Iris pigment epithelial cell (primary cell): ENCODE measurements at regions not wholly inside any gene's neighbourhood (a gene's known extent, or its start where the extent isn't known, plus 50 kb on each side); places are given as distances from the start of the nearest gene placed in this dataset.

Experiments used
- DNase-seq: peaks from one replicate; pipeline ENCODE4 v3.0.0-alpha.2; 2011; ENCODE audit warnings: low read depth

DNA sequence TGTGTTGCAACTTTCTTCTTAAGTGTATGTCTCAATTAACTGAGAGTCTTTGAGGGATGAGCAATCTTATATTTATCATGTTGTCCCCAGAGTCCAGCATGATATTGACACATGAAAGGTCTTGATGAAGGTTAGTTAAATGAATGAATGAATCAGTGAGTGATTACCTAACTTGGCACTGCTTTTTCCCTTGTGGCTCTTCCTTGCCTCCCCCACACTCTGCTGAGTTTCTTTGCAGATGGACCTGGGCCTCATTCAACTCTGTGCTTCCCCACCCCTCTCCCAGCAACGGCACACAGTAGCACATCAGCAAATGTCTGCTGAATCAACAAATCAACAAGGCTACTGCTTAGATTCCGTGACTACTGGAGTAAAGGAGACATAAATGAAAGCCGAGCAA lies 235.1 kb upstream of the CXCL12 start:
- peak; percentile 32 for DNase-seq

DNA sequence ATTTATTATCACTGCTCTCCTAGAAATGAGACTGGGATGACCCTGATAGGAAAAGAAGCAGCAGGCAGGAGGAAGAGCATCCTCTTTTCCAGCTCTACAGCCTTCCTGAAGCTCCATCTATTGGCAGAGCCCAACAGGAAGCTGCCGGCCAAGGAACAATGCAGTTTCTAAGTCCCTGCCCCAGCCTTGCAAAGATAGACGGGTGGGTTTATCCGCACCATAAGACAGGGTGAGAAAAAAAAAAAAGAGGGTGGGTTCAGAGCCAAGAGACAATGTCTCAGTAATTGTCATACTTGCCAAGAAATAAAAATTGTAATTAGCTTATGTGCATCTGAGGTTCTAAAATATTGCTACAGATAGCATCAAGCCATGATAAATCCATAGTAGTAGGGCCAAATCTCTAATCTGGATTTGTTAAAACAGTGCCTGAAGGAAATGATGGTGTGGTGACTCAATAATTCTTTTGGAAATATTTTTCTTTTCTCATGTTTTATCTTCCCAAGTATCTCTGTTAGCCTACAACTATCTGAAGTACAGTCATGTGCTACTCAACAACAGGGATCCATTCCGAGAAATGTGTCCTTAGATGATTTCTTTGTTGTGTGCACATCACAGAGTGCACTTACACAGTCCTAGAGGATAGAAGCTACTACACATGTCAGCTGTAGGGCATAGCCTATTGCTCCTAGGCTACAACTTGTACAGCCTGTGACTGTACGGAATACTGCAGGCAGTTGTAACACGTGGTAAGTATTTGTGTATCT lies 242.9 kb upstream of the CXCL12 start:
- peak; percentile 46 for DNase-seq

DNA sequence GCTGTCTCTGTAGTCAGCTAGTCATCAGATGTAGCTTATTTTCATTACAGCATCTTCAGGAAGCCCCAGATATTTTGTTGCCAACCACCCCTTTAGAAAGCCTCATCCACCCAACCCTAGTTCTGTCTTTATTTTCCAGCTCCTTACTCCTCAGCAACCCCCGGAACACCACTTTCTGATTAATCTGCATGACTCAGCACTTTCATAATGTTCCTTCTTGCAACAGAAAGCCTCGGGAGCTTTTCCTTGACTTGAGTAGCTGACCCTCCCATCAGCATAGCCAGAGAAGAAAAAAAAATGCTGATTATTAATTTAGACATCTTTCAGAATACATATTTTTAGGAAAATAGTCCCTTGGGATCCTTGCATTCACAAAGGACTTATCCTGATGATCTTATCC lies 244.0 kb upstream of the CXCL12 start:
- DNase-seq: peak; percentile 91

DNA sequence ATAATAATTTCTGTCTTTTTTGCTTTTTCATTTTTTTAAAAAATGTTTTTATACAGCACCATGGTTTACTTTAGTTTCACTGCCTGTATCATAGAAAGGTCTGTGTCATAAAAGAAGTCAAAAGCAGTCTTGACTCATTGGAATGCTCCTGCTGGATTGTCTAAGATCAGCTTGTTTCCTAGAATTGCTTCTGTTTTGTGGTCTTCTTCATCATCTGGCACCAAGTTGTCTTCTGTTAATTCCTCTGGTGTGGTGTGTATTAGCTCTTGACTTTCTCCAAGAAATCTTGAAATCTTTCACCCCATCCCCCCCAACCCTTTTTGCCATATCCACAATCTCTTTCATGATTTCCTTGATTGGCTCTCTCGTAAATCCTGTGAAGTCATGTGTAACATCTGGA lies 250.3 kb upstream of the CXCL12 start:
- DNase-seq: no peak

DNA sequence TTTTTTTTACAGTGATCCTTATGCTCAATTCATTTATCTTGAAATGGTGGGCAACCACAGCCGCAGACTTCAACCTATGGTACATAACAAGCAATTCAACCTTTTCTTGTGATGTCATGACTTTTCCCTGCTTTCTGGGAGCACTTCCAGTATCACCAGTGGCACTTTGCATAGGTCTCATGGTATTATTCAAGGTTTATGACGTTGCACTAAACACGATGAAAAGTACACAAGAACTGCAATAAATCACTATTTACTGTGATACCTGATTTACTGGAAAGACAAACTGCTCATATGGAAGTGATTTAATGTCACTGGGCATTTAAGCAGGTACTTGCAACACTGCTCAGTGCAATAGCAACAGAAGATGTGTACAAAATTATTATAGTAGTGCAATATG lies 251.7 kb upstream of the CXCL12 start:
- DNase-seq: no peak

DNA sequence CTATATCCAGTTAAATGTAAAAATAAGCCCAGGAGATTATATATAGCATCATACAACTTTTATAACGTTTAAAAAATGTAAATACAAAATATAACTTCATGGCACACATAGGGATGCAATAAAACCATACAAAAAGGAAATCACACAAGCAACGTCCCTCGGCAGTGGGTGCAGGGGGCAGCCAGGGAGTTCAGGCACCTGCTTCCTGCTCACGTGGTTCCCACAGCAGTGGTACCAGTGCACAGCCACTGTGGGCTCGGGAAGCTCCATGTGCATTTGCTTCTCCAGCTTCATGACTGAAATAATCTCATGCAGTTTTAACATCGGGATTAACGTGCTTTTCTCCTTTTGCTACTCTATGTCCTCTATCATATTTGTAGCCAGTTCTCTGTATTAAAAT lies 255.5 kb upstream of the CXCL12 start:
- no peak for DNase-seq

DNA sequence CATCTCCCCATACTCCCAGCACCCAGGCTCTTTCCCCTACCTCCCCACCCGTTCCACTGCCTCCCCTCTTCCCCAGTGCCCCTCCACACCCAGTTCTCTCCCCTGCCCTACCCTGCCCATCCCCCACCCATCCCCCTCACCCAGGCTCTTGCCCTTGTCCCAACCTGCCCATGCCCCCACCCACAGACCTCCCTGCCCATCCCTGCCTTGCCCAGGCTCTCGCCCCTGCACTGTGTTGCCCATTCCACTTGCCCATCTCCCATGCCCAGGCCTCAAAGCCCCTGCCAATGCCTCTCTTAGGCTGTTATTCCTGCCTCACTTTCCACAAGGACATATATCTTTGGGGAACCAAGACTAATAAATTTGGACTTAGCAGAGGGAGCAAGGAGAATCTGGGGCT lies 262.6 kb upstream of the CXCL12 start:
- DNase-seq: no peak

DNA sequence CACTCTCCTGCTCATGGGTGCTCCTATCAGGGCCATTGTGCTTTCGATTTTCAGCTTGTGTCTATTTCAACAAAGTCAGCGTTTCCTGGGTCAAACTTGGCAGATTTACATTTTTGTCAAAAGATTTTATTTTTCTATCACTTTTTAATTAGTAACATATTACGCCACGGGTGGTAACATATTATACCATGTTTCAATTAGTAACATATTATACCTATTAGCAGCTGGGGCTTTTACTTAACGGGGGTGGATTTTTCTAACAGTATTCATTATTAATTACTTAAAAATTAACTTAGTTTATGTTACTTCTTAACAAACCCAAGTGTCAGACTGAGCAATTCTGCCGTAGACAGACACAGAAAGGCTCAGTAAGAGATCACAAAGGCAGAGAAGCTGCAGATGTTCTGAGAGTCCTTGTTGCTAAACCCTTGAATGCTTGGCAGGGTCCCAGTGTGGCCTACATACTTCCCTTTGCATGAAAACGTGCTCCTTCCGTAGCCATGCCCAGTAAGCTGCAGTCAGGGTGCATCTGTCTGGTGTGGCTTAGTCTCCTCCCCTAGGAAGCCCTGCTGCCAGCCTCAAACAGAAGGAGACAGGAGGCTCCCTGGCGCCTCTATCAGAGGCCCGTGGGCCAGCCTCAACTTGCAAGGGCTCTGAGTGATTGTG lies 263.1 kb upstream of the CXCL12 start:
- peak; percentile 74 for DNase-seq

DNA sequence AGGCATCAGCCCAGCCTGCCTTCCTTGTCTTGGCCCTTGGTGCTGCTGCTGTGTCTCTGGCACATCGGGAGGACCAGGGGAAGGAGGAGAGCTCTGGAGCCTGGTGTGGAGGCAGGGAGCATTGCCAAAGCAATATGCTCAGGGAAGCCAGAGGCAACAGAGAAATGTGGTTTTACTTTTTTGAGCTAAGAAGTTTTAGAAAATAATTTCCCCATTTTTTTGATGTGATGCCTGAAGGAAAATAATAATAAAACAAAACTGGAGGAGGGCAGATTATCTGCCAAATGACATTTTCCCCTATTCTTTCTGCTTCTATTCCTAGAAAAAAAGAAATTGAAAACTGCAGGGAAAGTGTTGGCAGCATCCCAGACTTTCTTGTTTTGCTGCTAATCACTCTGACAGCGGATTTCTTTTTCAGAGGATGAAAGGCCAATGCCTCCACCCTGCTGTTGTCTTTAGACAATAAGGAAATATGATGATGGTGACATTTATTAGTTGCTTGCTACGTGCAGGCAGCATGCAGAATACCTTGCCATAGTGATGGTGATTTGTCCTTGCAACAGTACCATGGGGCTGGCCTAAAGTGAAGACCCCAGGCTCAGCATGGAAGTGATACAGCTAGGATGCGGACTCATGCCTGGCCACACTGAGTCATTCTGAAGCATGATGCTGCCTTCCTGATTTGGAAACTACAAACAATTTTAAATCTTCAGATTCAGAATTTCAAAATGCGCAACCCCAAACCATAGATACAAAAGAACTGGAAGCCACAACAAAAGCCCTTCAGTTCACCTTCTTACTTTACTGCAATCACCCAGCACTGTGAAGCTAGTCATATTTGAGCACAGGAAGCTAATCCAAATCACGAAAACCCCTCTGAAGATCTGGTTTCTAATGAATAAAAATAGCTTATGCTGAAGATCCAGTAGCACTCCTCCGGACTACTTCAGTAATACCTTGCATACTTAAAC lies 260.2 kb upstream of the TMEM72 start:
- DNase-seq: peak; percentile 28

DNA sequence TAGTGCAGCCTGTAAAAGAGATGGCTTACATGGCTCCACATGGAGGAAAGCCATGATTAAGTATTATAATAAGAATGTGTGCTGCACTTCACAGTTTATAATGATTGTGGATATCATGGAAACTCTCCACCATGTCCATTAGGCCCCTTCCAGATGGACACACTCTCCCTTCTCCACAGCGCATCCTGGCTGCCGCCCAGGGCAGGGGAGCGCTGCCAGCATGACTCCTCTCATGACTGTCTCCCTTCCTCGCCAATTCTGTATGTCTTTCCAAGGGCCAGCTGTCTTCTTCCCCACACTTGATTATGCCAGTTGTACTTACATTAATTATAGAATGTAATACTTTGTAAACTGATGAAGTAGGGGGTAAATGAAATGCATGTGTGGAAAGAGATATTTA lies 259.3 kb upstream of the TMEM72 start:
- no peak for DNase-seq

DNA sequence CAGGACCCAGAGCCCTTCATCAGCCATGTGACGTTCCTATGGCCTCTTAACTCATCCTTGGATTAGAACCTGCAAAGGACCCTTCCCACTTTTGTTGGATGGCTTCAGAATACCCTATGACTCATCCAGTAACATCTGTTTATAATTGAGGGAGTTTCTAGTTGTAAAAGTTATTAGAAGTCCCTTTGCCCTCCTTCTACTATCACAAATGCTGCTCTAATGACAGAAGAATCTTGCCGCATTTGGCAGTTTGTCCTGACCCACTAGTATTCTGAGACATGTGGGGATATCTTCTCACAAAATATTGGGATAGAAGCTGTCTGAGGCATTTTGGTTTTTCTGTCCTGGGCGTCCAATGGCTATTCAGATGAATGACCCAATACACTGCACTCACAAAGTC lies 251.8 kb upstream of the TMEM72 start:
- DNase-seq: no peak

DNA sequence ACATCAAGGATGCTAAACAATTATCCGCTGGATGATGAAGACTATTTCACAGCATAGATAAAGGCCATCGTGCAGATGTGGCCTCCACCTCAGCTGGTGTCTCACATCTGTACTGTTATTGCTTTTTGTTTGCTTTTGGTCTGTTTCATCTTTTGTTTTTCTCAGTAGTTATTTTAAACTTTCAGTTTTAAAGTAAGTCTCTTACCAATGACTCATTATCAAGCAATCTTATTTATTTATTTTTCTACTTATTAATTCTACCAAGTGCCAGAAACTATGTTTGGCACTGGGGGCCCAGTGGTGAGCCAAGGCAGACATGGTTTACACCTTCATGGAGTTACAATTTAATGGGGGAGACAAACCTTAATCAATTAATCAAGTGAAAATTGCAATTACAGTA lies 250.9 kb upstream of the TMEM72 start:
- peak; percentile 36 for DNase-seq

DNA sequence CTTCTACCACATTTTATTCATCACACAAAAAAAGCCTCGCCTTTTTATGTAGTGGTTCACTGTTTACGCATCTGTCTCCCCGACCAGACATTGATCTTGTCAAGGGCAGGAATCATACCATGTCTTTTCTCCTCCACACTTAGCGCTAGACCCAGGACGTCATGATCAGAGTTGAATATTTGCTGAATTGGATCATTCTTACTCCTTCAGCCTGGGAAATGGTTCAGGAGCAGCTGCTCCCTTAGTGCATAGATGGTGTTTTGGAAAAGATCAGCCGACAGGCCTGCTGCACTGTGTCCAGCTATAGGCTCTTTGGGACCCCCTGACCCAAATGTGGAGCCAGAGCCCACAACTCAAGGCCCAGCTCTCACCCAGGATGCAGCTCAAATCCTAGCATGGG lies 249.1 kb upstream of the TMEM72 start:
- DNase-seq: peak; percentile 40

DNA sequence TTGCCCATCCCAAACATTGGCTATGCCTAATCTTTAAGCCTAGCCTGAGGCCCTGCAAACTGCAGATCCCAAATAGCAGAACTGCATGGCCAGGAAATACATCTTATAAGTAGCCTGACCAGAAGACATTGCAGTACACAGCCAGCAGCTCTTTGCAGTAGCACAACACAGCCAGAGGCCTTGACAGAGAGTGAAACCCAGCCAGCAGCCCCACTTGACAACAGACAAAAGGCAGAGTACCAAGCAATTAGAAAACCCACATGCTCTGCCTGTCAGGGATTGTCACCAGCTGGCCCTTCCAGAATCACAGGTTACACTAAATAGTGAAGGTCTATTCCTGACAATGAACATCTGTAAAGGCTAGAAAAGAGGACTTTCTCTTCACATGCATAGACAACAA lies 242.8 kb upstream of the TMEM72 start:
- DNase-seq: no peak

DNA sequence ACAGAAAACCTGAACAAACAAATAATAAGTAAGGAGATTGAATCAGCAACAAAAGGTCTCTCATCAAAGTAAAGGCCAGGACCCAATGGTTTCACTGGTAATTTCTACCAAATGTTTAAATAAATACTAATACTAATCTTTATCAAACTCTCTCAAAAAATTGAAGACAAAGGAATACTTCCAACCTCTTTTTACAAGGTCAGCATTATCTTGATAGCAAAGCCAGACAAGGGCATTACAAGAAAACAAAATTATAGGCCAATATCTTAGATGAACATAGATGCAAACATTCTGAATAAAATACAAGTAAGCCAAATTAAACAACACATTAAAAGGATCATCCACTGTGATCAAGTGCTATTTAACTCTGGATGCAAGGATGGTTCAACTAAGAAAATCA lies 239.8 kb upstream of the TMEM72 start:
- no peak for DNase-seq

DNA sequence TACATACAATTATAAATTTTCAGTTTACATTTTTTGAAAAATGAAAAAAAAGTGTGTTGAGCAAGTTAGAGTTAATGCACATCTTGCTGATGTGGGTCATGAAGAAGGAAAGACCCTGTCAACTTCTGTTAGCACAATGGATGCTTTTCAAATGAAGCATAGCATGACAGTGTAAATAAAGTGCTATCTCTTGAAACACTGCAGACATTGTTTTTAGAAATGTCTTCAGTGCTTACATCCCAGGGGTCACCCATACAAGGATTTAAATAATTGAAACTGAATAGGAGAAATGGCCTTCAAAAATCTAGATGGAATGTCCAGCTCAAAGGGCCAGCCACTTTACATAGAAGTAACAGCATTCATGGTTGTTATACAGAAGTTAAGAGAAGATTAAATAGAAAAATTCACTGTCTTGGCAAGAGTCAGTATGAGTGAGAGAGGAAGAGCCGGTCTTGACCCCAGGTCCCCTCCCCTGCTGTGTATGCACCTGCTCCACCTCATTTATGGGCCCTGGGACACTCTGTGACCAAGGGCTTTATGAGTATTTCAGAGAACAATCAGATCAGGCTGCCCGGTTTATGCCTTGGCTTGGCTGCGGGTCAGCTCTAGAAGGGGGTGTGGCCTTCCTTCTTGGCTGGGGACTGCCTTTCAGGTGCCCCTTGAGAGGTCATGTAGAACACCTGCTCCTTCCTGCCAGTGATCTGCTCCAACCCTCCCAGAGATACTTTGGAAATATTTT lies 237.7 kb upstream of the TMEM72 start:
- DNase-seq: no peak

DNA sequence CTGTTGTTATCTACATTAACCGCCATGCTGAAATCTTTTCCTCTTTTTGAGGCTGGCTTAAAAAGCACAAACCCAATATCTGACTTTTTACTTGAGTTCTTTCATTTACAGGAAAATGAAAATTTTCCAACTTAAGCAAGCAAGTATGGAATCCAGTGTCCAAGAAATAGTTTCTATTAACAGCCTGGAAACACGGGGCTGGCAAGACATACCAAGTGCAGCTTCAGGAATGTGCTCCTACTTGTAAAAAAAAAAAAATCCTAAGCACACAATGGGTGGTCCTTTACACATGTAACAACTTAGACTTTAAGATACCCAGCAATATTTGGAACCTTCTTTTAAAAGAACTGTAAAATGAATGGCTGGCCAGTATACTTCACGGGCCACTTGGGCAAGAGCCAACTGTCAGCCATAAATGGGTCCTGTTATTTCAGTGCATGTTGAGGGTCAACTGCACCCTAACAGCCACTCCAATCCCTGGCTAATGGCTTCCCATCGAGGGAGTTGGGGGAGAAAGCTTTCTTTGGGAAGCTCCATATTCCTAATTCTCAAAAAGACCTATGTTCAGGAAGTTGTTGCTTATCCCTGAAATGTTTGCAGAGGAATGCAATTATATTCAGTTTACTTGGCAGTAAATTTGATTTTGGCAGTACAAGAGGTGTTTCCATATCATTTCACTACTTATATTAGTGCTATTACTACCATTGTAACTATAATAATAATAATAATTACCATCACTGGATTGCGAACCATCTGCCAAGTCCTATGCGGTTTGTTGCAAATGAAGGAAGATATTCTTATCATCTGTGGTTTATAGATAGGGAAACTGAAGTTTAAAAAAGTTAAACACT lies 236.4 kb upstream of the TMEM72 start:
- DNase-seq: peak; percentile 11

DNA sequence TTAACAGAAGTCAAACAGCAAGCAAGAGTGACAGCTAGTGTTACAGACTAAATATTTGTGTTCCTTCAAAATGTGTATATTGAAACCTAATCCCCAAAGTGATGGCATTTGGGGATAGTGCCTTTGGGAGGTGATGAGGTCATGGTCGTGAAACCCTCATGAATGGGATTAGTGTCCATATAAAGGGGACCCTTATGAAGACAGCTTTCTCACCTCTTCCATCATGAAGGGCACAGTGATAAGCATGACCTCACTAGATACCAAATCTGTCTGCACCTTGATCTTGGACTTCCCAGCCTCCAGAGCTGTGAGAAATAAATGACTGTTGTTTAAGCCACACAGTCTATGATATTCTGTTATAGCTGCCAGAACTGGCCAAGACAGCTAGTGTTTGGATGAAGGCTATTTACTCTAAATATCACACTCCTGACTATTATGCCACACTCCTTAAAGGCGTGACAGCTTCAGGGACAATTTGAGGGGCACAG lies 235.7 kb upstream of the TMEM72 start:
- DNase-seq: no peak

DNA sequence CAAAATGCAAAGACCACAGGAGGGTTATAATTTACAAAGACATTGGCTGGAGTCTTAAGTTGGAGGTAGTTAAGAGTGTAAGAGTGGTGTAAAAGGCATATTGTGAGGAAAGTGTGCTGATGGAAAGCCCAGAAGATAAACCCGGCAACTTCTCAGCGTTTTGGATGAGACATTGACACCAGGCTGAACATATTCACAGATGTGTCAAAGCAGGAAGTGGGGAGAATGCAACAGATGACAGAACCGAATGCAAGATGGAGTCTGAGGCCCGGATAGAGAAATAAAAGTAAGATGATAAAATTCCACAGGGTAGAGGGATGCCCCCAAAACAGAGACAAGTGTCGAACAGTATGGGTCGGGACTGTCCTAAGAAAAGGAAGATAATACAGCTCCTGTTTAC lies 230.4 kb upstream of the TMEM72 start:
- no peak for DNase-seq

DNA sequence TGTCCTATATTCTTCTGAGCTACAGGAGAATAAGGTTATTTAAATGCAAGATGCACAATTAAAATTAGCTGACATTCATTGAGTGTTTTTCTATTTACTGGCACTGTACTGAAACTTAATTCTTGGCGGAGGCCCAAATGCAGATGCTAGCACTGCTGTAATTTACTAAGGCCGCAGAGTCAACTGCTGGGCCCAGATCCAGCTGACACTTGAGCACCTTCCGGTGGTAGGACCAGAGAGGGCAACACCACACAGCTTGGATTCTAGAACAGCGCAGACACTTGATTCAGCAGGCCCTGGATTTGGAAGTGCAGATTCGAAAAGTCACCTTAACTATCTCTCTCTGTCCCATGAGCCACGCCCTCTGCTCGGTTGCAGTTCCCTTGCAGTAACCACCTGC lies 228.6 kb upstream of the TMEM72 start:
- no peak for DNase-seq

DNA sequence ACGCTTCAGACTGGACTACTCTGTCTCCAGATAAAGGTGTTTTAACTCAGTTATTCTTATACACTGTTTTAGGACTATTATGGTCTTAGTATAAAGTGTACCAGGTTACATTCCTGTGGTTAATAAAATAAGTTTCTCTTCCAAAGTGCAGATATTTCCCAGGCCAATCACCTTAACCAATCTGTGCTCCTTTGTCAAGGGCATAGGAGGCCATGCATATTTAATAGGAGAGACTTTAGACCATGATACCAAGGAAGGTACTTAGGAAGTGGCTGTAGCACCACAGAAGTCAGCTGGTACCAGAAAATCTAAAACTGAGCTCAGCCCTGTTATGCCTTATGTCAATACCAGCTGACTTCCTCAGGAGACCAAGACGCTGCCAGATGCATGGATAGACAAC lies 226.5 kb upstream of the TMEM72 start:
- DNase-seq: no peak
